GM10248 (cell line): ENCODE measurements at regions not wholly inside any gene's neighbourhood (a gene's known extent, or its start where the extent isn't known, plus 50 kb on each side); places are given as distances from the start of the nearest gene placed in this dataset.

ENCODE experiments used
- CTCF ChIA-PET: fragments of 300-600 bp; sonication (Branson Sonifier 250); formaldehyde crosslinking; extraction: SDS; loops from one replicate; lab custom pipeline; 2021; ENCODE audit warnings: antibody characterized with exemption; lab: Yijun Ruan, JAX
- POLR2A ChIA-PET: fragments of 350-650 bp; sonication (Branson Sonifier 250); formaldehyde crosslinking; extraction: SDS; loops from one replicate; lab custom pipeline; 2020; ENCODE audit warnings: antibody characterized with exemption; lab: Yijun Ruan, JAX
- DNase-seq: peaks from one replicate; pipeline ENCODE4 v3.0.0; 2012; ENCODE audit errors: extremely low spot score
- CTCF ChIP-seq: IDR thresholded peaks from 2 replicates; pipeline ENCODE4 v1.5.1; 2012; ENCODE audit warnings: mild to moderate bottlenecking, low read depth; ENCODE audit errors: extremely low read depth, missing control alignments, control extremely low read depth

DNA sequence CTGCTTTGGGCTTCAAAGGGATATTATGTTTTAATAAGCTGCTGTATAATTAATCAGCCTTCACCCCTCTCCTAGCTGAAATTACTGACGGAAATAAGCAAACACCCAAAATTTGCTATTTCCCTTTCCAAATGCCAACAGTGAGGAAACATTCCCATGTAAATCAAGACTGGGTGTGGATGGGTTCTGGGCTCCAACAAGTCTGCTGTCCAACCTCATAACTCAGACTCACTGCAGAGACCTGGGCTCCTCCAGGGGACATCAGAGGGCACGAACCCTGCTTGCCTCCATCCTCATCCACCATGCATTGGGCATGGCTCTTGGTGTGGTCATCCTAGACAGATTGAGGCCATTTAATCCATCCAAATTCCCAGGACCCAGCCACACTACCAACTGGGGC is 173.7 kb downstream of the C1D start:
- ChIA-PET CTCF (interaction anchor here (1.1 to 1.3 kb wide), 3 partner anchors 10 to 98 kb away, joined by 3 read pairs; no protein-coding TSS in a partner anchor), POLR2A (no interaction called here)

DNA sequence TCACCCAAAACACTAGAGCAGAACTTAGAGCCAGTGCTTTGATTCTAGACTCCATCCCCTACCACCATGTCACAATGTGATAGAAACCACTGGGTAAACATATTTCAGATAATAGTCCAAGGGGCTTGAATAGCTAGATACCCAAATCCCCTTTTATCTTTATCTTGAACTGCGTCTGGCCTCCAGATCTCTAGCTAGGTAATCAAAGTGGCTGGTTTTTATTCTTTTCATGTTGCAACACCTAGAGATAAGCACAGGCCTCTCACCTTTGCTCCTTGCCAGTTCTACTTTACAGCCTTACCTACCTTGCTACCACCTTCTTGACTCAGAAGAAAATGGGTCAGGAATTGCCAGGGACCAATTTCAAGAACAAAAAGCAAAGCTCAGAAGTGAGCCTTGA is 171.2 kb downstream of the C1D start:
- POLR2A ChIA-PET: no interaction called here
- no peak for DNase-seq
- TF ChIP-seq CTCF: no peak
- CTCF ChIA-PET: interaction anchor here (1.6 kb wide), 1 partner anchor 16 kb away, joined by 3 read pairs; no protein-coding TSS in a partner anchor

More for the DNA sequence above, 173.7 kb downstream of the C1D start:
- TF ChIP-seq CTCF: no peak
- DNase-seq: no peak

DNA sequence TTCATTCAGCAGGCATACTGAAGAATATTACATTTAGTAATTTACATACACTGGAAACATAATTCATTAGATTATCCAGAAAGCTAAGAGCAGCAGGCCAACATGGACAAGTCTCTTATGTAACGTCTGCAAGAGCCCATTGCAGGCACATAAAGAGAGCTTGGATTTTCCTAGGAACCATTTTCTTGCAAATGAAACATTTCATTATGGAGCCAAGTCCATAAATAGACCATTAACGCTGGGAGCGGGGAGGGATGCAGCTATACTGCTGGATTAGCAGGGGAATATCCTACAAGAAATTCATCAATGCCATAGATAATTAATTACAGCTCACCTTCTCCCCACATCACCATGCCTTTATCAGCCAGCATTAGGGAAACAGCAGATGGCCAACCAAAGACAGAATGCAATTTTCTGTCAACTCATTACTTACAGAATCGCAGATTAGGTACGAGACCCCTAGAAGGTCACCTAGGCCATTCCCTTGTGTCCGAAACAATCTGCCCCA is 170.4 kb downstream of the C1D start:
- TF ChIP-seq CTCF: no peak
- ChIA-PET POLR2A (no interaction called here), CTCF (interaction anchor here (1.6 kb wide), 1 partner anchor 16 kb away, joined by 3 read pairs; no protein-coding TSS in a partner anchor)
- DNase-seq: no peak

GRCh38 chr2:67895227-67895941 is 167.4 kb downstream of the C1D start:
- POLR2A ChIA-PET: interaction anchor here (0.6 kb wide), 1 partner anchor 199 kb away, joined by 3 read pairs; no protein-coding TSS in a partner anchor
- DNase-seq: no peak
- CTCF ChIA-PET: interaction anchor here (0.8 to 0.9 kb wide), 2 partner anchors 9 kb away, joined by 3 read pairs; no protein-coding TSS in a partner anchor
- TF ChIP-seq CTCF: no peak

- ChIA-PET CTCF (interaction anchor here (0.8 to 0.9 kb wide), 2 partner anchors 9 to 10 kb away, joined by 3 read pairs; no protein-coding TSS in a partner anchor), POLR2A (no interaction called here)
- no peak for DNase-seq
- TF ChIP-seq CTCF: no peak
Observed at GRCh38 chr2:67896076-67896475, 166.7 kb downstream of the C1D start.

DNA sequence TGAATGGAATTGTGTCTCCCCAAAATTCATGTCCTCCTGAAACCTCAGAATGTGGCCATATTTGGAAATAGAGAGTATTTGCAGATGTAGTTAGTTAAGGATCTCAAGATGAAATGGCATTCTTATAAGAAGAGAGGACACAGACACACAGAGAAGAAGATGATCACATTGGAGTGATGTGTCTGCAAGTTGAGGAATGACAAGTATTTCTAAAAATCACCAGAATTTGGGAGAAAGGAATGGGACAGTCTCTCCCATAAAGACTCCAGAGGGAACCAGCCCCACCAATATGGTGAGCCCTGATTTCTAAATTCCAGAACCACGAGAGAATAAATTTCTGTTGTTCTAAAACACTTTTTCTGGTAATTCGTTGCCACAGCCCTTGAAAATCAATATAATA is 166.3 kb downstream of the C1D start:
- no peak for DNase-seq
- TF ChIP-seq CTCF: no peak
- POLR2A ChIA-PET: no interaction called here
- CTCF ChIA-PET: no interaction called here
